ENCODE measurements at regions not wholly inside any gene's neighbourhood (a gene's known extent, or its start where the extent isn't known, plus 50 kb on each side); places are given as distances from the start of the nearest gene placed in this dataset.

- Histone ChIP-seq H3K4me3 (no peak overlapping the region), H3K27me3 (no peaks in the 10 kb centered on the region), H3K9me3 (no peaks in the 10 kb centered on the region), H3K4me1 (no peaks in the 10 kb centered on the region), H3K36me3 (ENCODE audit: low read depth, missing control alignments) (no peaks in the 10 kb centered on the region), H3K27ac (no peak overlapping the region)
- no peak for TF ChIP-seq CTCF (IDR thresholded peaks at IDR 0.05)
- TF ChIP-seq POLR2A (IDR thresholded peaks at IDR 0.05) = no peak
- WGBS, 2 donors = 74 to 88% methylated on average over 4 of the region's 4 CpGs
- intact Hi-C loops (cut with DNase I; ENCODE audit: low total_unique reads) = no loop called here
- DNase-seq = no peak
These were observed 53.8 kb downstream of the GJD2 start for GRCh38 chr15:34700891-34701427.

GRCh38 chr15:34699968-34700640 is 54.7 kb downstream of the GJD2 start:
- Histone ChIP-seq H3K4me1 (no peaks in the 10 kb centered on the region), H3K27ac (no peak overlapping the region), H3K9me3 (no peaks in the 10 kb centered on the region), H3K36me3 (ENCODE audit: low read depth, missing control alignments) (no peaks in the 10 kb centered on the region), H3K27me3 (no peaks in the 10 kb centered on the region), H3K4me3 (no peak overlapping the region)
- no peak for TF ChIP-seq POLR2A (IDR thresholded peaks at IDR 0.05)
- TF ChIP-seq CTCF (IDR thresholded peaks at IDR 0.05) = no peak
- intact Hi-C loops (cut with DNase I; ENCODE audit: low total_unique reads) = no loop called here
- WGBS, 2 donors = 65 to 80% methylated on average over 4 of the region's 4 CpGs
- DNase-seq = no peak

GRCh38 chr15:34696506-34696905 is 58.3 kb downstream of the GJD2 start:
- Histone ChIP-seq H3K9me3 (no peaks in the 10 kb centered on the region), H3K27ac (no peak overlapping the region), H3K4me1 (no peaks in the 10 kb centered on the region), H3K4me3 (no peak overlapping the region), H3K27me3 (no peaks in the 10 kb centered on the region), H3K36me3 (ENCODE audit: low read depth, missing control alignments) (no peaks in the 10 kb centered on the region)
- WGBS, 2 donors = 76 to 88% methylated on average over 1 of the region's 1 CpG
- intact Hi-C loops (cut with DNase I; ENCODE audit: low total_unique reads) = no loop called here
- no peak for TF ChIP-seq CTCF (IDR thresholded peaks at IDR 0.05)
- TF ChIP-seq POLR2A (IDR thresholded peaks at IDR 0.05) = no peak
- no peak for DNase-seq

GRCh38 chr15:34693053-34693744 is 61.6 kb downstream of the GJD2 start:
- Histone ChIP-seq H3K4me1 (no peaks in the 10 kb centered on the region), H3K27me3 (no peaks in the 10 kb centered on the region), H3K4me3 (no peak overlapping the region), H3K36me3 (ENCODE audit: low read depth, missing control alignments) (no peaks in the 10 kb centered on the region), H3K9me3 (no peaks in the 10 kb centered on the region), H3K27ac (no peak overlapping the region)
- 58 to 75% methylated on average over 4 of the region's 4 CpGs for WGBS, 2 donors
- TF ChIP-seq POLR2A (IDR thresholded peaks at IDR 0.05) (no peak), CTCF (IDR thresholded peaks at IDR 0.05) (no peak)
- DNase-seq = no peak
- intact Hi-C loops (cut with DNase I; ENCODE audit: low total_unique reads) = no loop called here
